Lower leg skin (tissue), 4 donors: ENCODE measurements at regions not wholly inside any gene's neighbourhood (a gene's known extent, or its start where the extent isn't known, plus 50 kb on each side); places are given as distances from the start of the nearest gene placed in this dataset.

ENCODE experiments used
- DNase-seq, 2 donors: peaks; one replicate each; pipeline ENCODE4 v3.0.0-alpha.2; 2019; ENCODE audit warnings: low spot score in 2 of 2
- H3K4me3 ChIP-seq: fragments of 200-600 bp; sonication (generic); 2 replicates; pipeline ENCODE4 v1.5.1; 2017; ENCODE audit warnings: mild to moderate bottlenecking, low read depth; ENCODE audit not compliant: poor library complexity, severe bottlenecking
- CTCF ChIP-seq, 3 donors: fragments of 450-650 bp; IDR thresholded peaks; one replicate each; pipeline ENCODE4 v1.5.1; 2016; ENCODE audit warnings: antibody characterized with exemption in 3 of 3, mild to moderate bottlenecking in 3 of 3, moderate library complexity in 2 of 3
- POLR2A ChIP-seq, 2 donors: fragments of 450-650 bp; IDR thresholded peaks; one replicate each; pipeline ENCODE4 v1.6.1; 2016 to 2017; ENCODE audit warnings: antibody characterized with exemption in 2 of 2, mild to moderate bottlenecking in 1 of 2, moderate library complexity in 1 of 2
- whole genome bisulfite sequencing, 2 donors: methylation state at CpG; one replicate each; pipeline ENCODE4 v1.1.5; 2018; 5-methylcytosine and 5-hydroxymethylcytosine counted together
- intact Hi-C: fragments of 100-400 bp; cut with DNase I; formaldehyde crosslinking; loops from one replicate; pipeline ENCODE4 v1.15.0; 2023; ENCODE audit warnings: low total_unique reads

- TF ChIP-seq CTCF (IDR thresholded peaks at IDR 0.05) (no peak), POLR2A (IDR thresholded peaks at IDR 0.05) (no peak)
- 72 to 79% methylated on average over 4 of the region's 4 CpGs for WGBS, 2 donors
- no peak for DNase-seq
- intact Hi-C loops, result no loop called here
- H3K4me3 ChIP-seq, result no peak overlapping the region
Measured at GRCh38 chr13:71382285-71382684, 484.7 kb downstream of the DACH1 start.

GRCh38 chr13:71380191-71380590, 486.8 kb downstream of the DACH1 start:
- no peak for DNase-seq
- 75 to 83% methylated on average over 2 of the region's 2 CpGs for WGBS, 2 donors
- H3K4me3 ChIP-seq, result no peak overlapping the region
- intact Hi-C loops, result no loop called here
- TF ChIP-seq POLR2A (IDR thresholded peaks at IDR 0.05), result no peak
- TF ChIP-seq CTCF (IDR thresholded peaks at IDR 0.05), result no peak

- TF ChIP-seq CTCF (IDR thresholded peaks at IDR 0.05) (no peak), POLR2A (IDR thresholded peaks at IDR 0.05) (no peak)
- DNase-seq, result no peak
- WGBS, 2 donors, result 19 to 28% methylated on average over 5 of the region's 5 CpGs
- intact Hi-C loops, result no loop called here
- no peak overlapping the region for H3K4me3 ChIP-seq
Measured at GRCh38 chr13:71378961-71379905, 487.8 kb downstream of the DACH1 start.

- 23 to 57% methylated on average over 3 of the region's 3 CpGs for WGBS, 2 donors
- TF ChIP-seq CTCF (IDR thresholded peaks at IDR 0.05) (no peak), POLR2A (IDR thresholded peaks at IDR 0.05) (no peak)
- no peak for DNase-seq
- no peak overlapping the region for H3K4me3 ChIP-seq
- intact Hi-C loops, result no loop called here
Measured at GRCh38 chr13:71374471-71375049, 492.4 kb downstream of the DACH1 start.

GRCh38 chr13:71368336-71368735, 498.7 kb downstream of the DACH1 start:
- no peak for TF ChIP-seq CTCF (IDR thresholded peaks at IDR 0.05)
- no peak for TF ChIP-seq POLR2A (IDR thresholded peaks at IDR 0.05)
- intact Hi-C loops, result no loop called here
- no peak overlapping the region for H3K4me3 ChIP-seq
- DNase-seq, result no peak
